H9 (cell line): ENCODE measurements at regions not wholly inside any gene's neighbourhood (a gene's known extent, or its start where the extent isn't known, plus 50 kb on each side); places are given as distances from the start of the nearest gene placed in this dataset.

Source experiments
- DNase-seq: peaks from one replicate; pipeline ENCODE4 v3.0.0-alpha.2; 2017
- H2AFZ ChIP-seq: one replicate; pipeline ENCODE4 v1.6.1; 2013; ENCODE audit warnings: mild to moderate bottlenecking, low read length, control low read depth, moderate library complexity
- H2AK5ac ChIP-seq: 2 replicates; pipeline ENCODE4 v1.6.1; 2013; ENCODE audit warnings: low read length, control low read depth, mixed read lengths; ENCODE audit not compliant: insufficient read length
- H2BK120ac ChIP-seq: one replicate; pipeline ENCODE4 v1.6.1; 2013; ENCODE audit warnings: low read depth, mild to moderate bottlenecking, low read length, control low read depth, inconsistent platforms; ENCODE audit not compliant: poor library complexity, severe bottlenecking
- H2BK12ac ChIP-seq: 2 replicates; pipeline ENCODE4 v1.6.1; 2013; ENCODE audit warnings: low read length, control low read depth, mixed read lengths, low read depth; ENCODE audit not compliant: insufficient read length
- H2BK15ac ChIP-seq: 2 replicates; pipeline ENCODE4 v1.6.1; 2013; ENCODE audit warnings: low read depth, low read length, control low read depth
- H2BK20ac ChIP-seq: one replicate; pipeline ENCODE4 v1.6.1; 2013; ENCODE audit warnings: low read depth, mild to moderate bottlenecking, low read length, control low read depth, inconsistent platforms; ENCODE audit not compliant: poor library complexity, severe bottlenecking
- H2BK5ac ChIP-seq: 2 replicates; pipeline ENCODE4 v1.6.1; 2013; ENCODE audit warnings: low read length, control low read depth, mixed read lengths; ENCODE audit not compliant: insufficient read length
- H3K14ac ChIP-seq: 2 replicates; pipeline ENCODE4 v1.6.1; 2013; ENCODE audit warnings: low read length, control low read depth; ENCODE audit not compliant: insufficient read depth
- H3K18ac ChIP-seq: 2 replicates; pipeline ENCODE4 v1.6.1; 2013; ENCODE audit warnings: low read depth, mild to moderate bottlenecking, mixed read lengths, low read length, control low read depth; ENCODE audit not compliant: insufficient read length
- H3K23ac ChIP-seq: 2 replicates; pipeline ENCODE4 v1.6.1; 2013; ENCODE audit warnings: low read length, control low read depth, mixed read lengths, low read depth; ENCODE audit not compliant: insufficient read length
- H3K23me2 ChIP-seq: 2 replicates; pipeline ENCODE4 v1.6.1; 2013; ENCODE audit warnings: low read depth, mild to moderate bottlenecking, mixed read lengths, low read length, control low read depth; ENCODE audit not compliant: insufficient read length, poor library complexity, severe bottlenecking
- H3K27ac ChIP-seq: 2 replicates; pipeline ENCODE4 v1.5.1; 2013; ENCODE audit warnings: low read length, control low read depth, mixed read lengths, low read depth; ENCODE audit not compliant: insufficient read length
- H3K27me3 ChIP-seq: 2 replicates; pipeline ENCODE4 v1.6.1; 2013; ENCODE audit warnings: low read length, control low read depth, inconsistent platforms; ENCODE audit not compliant: insufficient read depth
- H3K4ac ChIP-seq: 2 replicates; pipeline ENCODE4 v1.6.1; 2013; ENCODE audit warnings: low read depth, mild to moderate bottlenecking, control low read depth, inconsistent platforms, low read length, moderate library complexity
- H3K4me1 ChIP-seq: 2 replicates; pipeline ENCODE4 v1.6.1; 2013; ENCODE audit warnings: low read length, control low read depth, inconsistent platforms; ENCODE audit not compliant: insufficient read depth
- H3K4me2 ChIP-seq: 2 replicates; pipeline ENCODE4 v1.6.1; 2013; ENCODE audit warnings: low read length, control low read depth, mixed read lengths; ENCODE audit not compliant: insufficient read length, insufficient read depth
- H3K56ac ChIP-seq: 2 replicates; pipeline ENCODE4 v1.6.1; 2013; ENCODE audit warnings: low read depth, mild to moderate bottlenecking, mixed read lengths, low read length, control low read depth; ENCODE audit not compliant: insufficient read length
- H3K79me1 ChIP-seq: 2 replicates; pipeline ENCODE4 v1.6.1; 2013; ENCODE audit warnings: low read depth, mild to moderate bottlenecking, moderate library complexity, low read length, control low read depth, inconsistent platforms; ENCODE audit not compliant: insufficient read depth, poor library complexity, severe bottlenecking
- H3K79me2 ChIP-seq: 2 replicates; pipeline ENCODE4 v1.6.1; 2013; ENCODE audit warnings: low read length, control low read depth, inconsistent platforms; ENCODE audit not compliant: insufficient read depth
- H3K9ac ChIP-seq: 2 replicates; pipeline ENCODE4 v1.6.1; 2013; ENCODE audit warnings: low read length, control low read depth, mixed read lengths; ENCODE audit not compliant: insufficient read length; ENCODE audit errors: extremely low read depth
- H3K9me3 ChIP-seq: one replicate; pipeline ENCODE4 v1.6.1; 2013; ENCODE audit warnings: low read depth, low read length, inconsistent platforms; ENCODE audit not compliant: control insufficient read depth
- H3T11ph ChIP-seq: one replicate; pipeline ENCODE4 v1.6.1; 2013; ENCODE audit warnings: mild to moderate bottlenecking, low read length, control low read depth, inconsistent platforms
- H4K20me1 ChIP-seq: one replicate; pipeline ENCODE4 v1.6.1; 2013; ENCODE audit not compliant: control insufficient read depth, insufficient read length, insufficient read depth
- H4K5ac ChIP-seq: 2 replicates; pipeline ENCODE4 v1.6.1; 2013; ENCODE audit warnings: low read depth, mild to moderate bottlenecking, mixed read lengths, low read length, control low read depth; ENCODE audit not compliant: insufficient read length
- H4K8ac ChIP-seq: replicated peaks from 2 replicates; pipeline ENCODE4 v1.6.1; 2013; ENCODE audit warnings: low read length, control low read depth, mixed read lengths, low read depth; ENCODE audit not compliant: insufficient read length
- H4K91ac ChIP-seq: 2 replicates; pipeline ENCODE4 v1.6.1; 2013; ENCODE audit warnings: low read depth, mild to moderate bottlenecking, moderate library complexity, mixed read lengths, low read length, control low read depth; ENCODE audit not compliant: insufficient read length
- H3K27ac Mint-ChIP-seq, 3 experiments: 2 replicates in 2 of 3; 3 replicates in 1 of 3; pipeline ENCODE4 v1.8.0; 2020 to 2021; ENCODE audit warnings: mixed read lengths in 3 of 3, mild to moderate bottlenecking in 1 of 3, moderate library complexity in 1 of 3
- H3K27me3 Mint-ChIP-seq: 2 replicates; pipeline ENCODE4 v1.8.0; 2021; ENCODE audit warnings: low read depth, mild to moderate bottlenecking, moderate library complexity, mixed read lengths
- H3K36me3 Mint-ChIP-seq, 3 experiments: 2 replicates in 2 of 3; 3 replicates in 1 of 3; pipeline ENCODE4 v1.8.0; 2020 to 2021; ENCODE audit warnings: low read depth in 3 of 3, mixed read lengths in 3 of 3; ENCODE audit not compliant: insufficient read depth in 1 of 3
- H3K4me1 Mint-ChIP-seq, 2 experiments: 2 replicates each; pipeline ENCODE4 v1.8.0; 2020; ENCODE audit warnings: mixed read lengths in 2 of 2
- H3K4me3 Mint-ChIP-seq, 2 experiments: 2 replicates in 1 of 2; 3 replicates in 1 of 2; pipeline ENCODE4 v1.8.0; 2020 to 2021; ENCODE audit warnings: mild to moderate bottlenecking in 2 of 2, mixed read lengths in 2 of 2, moderate library complexity in 1 of 2
- H3K9me3 Mint-ChIP-seq, 2 experiments: 2 replicates in 1 of 2; 3 replicates in 1 of 2; pipeline ENCODE4 v1.8.0; 2020; ENCODE audit warnings: mild to moderate bottlenecking in 2 of 2, mixed read lengths in 2 of 2, moderate library complexity in 1 of 2
- CTCF ChIP-seq: fragments of 200-600 bp; sonication (generic); conservative IDR thresholded peaks from 3 replicates; pipeline ENCODE4 v1.8.0; 2021; ENCODE audit warnings: antibody characterized with exemption, mild to moderate bottlenecking
- WGBS: extraction: QIAGEN DNeasy Blood & Tissue Kit; methylation state at CpG from one replicate; pipeline ENCODE4 v1.1.7; 2013; ENCODE audit warnings: missing lambda C conversion rate, low lambda C conversion rate, mixed read lengths; ENCODE audit not compliant: insufficient read length; ENCODE audit errors: extremely low coverage; 5-methylcytosine and 5-hydroxymethylcytosine counted together

- no peak overlapping the region for H2AK5ac ChIP-seq
- no peak overlapping the region for H2BK12ac ChIP-seq
- no peak for DNase-seq
These were observed 175.6 kb downstream of the OTUD1 start for GRCh38 chr10:23614483-23614882.

More at GRCh38 chr10:23614483-23614882, 175.6 kb downstream of the OTUD1 start:
- no peak overlapping the region for H3K4me3 Mint-ChIP-seq
- H3K4me2 ChIP-seq: no peak overlapping the region
- H3K27ac ChIP-seq: no peak overlapping the region
- no peak overlapping the region for H2BK15ac ChIP-seq
- H2BK120ac ChIP-seq: no peak overlapping the region
- no peak overlapping the region for H2BK5ac ChIP-seq
- no peaks in the 10 kb centered on the region for H3K4me1 ChIP-seq
- no peak overlapping the region for H2AFZ ChIP-seq
- H3K56ac ChIP-seq: no peak overlapping the region
- H3T11ph ChIP-seq: no peak overlapping the region
- no peaks in the 10 kb centered on the region for H3K23me2 ChIP-seq
- no peaks in the 10 kb centered on the region for H3K9me3 ChIP-seq
- H4K91ac ChIP-seq: no peak overlapping the region
- H3K23ac ChIP-seq: no peak overlapping the region
- H3K36me3 Mint-ChIP-seq: no peaks in the 10 kb centered on the region
- H4K8ac ChIP-seq: no peak overlapping the region
- no peaks in the 10 kb centered on the region for H3K4me1 Mint-ChIP-seq
- no peak overlapping the region for H3K14ac ChIP-seq
- no peaks in the 10 kb centered on the region; the same call in 1 of the 2 replicates for H3K27me3 Mint-ChIP-seq
- H3K27me3 ChIP-seq: no peaks in the 10 kb centered on the region
- H3K79me2 ChIP-seq: no peaks in the 10 kb centered on the region
- H4K5ac ChIP-seq: no peak overlapping the region
- no peak overlapping the region for H3K9ac ChIP-seq
- H3K27ac Mint-ChIP-seq: no peak overlapping the region
- no peak overlapping the region for H3K18ac ChIP-seq
- H3K4ac ChIP-seq: no peak overlapping the region
- H2BK20ac ChIP-seq: no peak overlapping the region
- TF ChIP-seq CTCF: no peak
- H3K9me3 Mint-ChIP-seq: no peaks in the 10 kb centered on the region
- no CpG with 5 or more reads among the region's 1 CpG for WGBS
- no peaks in the 10 kb centered on the region for H4K20me1 ChIP-seq
- no peaks in the 10 kb centered on the region for H3K79me1 ChIP-seq
